ENCODE measurements at regions not wholly inside any gene's neighbourhood (a gene's known extent, or its start where the extent isn't known, plus 50 kb on each side); places are given as distances from the start of the nearest gene placed in this dataset.

DNA sequence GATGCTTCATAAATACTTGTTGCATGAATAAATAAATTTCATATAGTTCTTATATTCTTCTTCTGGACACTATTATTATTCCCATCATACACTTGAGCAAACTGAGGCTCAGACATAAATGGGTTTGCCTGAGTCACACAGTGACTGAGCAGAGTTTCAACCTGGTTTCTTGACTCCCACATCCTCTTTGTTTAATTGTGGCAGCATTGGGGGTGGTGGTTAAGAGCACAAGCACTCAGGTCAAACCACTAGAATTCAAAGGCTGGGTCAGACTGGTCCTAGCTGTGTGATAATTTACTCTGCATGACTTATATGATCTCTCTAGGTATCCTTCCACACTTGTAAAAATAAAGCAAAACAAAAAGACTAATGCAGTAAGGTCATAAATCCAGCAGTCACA, 274.9 kb upstream of the SRRM4 start:
- no peak for DNase-seq

- DNase-seq: no peak
These were observed 271.4 kb upstream of the SRRM4 start for GRCh38 chr12:118709946-118710345.

DNA sequence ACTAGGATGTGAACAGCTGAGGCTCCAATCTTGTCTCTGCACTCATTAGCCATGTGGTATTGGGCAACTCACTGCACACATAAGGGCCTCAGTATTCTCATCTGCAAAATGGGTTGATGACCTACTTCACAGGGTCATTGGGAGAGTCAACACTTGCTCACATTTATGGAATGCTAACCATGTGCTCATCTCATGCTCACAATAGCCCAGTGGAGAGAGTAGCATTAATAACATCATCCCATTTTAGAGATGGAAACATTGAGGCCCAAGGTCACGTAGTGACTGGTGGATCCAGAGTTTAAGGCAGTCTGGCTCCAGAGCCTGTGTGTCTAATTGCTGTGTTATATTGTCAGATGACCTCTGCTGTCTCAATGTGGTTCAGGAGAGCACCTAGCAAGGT, 270.2 kb upstream of the SRRM4 start:
- no peak for DNase-seq

DNA sequence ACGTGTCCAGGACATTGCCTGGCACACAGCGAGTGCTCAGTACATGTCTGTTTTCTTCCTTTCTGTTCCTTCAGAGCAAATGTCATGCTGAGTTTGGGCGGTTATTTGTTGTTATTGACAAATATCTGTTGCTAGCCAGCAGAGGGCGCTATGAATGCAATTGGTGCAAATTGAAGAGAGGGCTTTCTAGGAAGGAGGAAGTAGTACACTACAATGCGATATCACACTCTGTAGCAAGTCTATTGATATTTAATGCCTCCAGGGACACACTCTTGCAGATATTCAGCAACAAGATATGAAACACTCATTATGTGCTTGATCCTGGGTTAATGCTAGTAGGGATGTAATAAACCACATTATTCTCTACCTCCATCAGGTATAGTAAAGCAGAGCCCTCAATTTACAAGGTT, 267.3 kb upstream of the SRRM4 start:
- DNase-seq: peak; percentile 6 to 53

GRCh38 chr12:118714500-118714899, 266.8 kb upstream of the SRRM4 start:
- no peak for DNase-seq

- DNase-seq: no peak
These were observed 265.7 kb upstream of the SRRM4 start for GRCh38 chr12:118715647-118716046.

GRCh38 chr12:118727196-118727978, 254.0 kb upstream of the SRRM4 start:
- DNase-seq: no peak

GRCh38 chr12:118727979-118728366, 253.4 kb upstream of the SRRM4 start:
- no peak for DNase-seq

DNA sequence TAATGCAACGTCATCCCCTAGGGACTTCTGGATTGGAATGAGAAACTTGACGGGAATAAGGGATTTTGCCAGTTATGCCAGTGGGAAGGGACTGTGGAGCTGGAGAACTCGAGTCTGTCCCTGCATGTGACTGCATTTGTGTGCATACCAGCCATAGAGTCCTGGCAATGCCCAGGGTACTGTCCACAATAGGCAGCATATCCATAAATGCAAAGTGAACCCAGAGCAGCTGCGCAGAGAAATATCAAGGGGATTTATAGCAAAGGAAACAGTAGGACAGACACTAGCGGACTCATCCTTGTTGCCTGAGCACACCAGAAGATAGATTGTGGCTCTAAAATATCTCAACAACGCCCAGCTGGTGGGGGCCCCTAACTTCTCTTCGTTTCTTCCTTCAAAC, 247.1 kb upstream of the SRRM4 start:
- no peak for DNase-seq

- no peak for DNase-seq
These were observed 243.3 kb upstream of the SRRM4 start for GRCh38 chr12:118737985-118738540.

GRCh38 chr12:118741194-118741593, 240.1 kb upstream of the SRRM4 start:
- no peak for DNase-seq

GRCh38 chr12:118742431-118742830, 238.9 kb upstream of the SRRM4 start:
- DNase-seq: no peak

- DNase-seq: no peak
These were observed 237.2 kb upstream of the SRRM4 start for GRCh38 chr12:118743896-118744700.

- DNase-seq: no peak
These were observed 235.2 kb upstream of the SRRM4 start for GRCh38 chr12:118746176-118746575.

DNA sequence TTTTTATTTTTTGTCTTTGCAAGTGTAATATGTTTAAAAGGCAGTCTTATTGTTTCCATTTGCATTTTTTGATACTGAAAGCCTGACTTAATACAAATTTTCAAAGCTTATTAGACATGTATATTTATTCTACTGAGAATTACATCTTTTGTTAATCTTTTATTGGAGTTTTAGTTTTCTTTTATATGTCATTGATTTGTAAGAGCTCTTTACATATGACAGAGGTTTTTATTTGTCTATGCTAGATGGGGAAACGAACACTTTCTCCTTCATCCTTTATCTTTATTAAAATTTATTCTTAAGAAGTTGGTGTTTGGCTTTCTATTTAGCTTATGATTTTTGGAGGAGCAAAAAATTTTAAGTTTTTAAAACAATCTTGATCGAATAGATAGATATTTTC, 234.4 kb upstream of the SRRM4 start:
- no peak for DNase-seq

DNA sequence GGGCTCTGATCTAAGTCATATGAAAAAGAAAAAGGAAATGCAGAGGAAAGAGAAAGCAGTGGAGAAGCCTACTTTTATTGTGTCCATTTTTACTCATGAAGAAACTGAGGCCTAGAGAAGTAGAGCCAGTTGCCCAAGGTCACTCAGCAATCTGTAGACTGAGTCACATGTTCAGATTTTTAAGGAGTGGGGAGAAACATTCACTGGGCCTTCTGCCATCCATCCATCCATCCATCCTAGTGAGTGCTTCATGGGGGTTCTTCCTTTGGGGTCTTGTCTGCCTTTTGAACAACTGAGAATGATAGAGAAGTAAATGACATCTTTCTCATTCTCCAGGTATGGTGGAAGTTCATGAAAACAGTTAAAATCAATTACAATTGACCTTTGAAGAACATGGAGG, 233.6 kb upstream of the SRRM4 start:
- no peak for DNase-seq

DNA sequence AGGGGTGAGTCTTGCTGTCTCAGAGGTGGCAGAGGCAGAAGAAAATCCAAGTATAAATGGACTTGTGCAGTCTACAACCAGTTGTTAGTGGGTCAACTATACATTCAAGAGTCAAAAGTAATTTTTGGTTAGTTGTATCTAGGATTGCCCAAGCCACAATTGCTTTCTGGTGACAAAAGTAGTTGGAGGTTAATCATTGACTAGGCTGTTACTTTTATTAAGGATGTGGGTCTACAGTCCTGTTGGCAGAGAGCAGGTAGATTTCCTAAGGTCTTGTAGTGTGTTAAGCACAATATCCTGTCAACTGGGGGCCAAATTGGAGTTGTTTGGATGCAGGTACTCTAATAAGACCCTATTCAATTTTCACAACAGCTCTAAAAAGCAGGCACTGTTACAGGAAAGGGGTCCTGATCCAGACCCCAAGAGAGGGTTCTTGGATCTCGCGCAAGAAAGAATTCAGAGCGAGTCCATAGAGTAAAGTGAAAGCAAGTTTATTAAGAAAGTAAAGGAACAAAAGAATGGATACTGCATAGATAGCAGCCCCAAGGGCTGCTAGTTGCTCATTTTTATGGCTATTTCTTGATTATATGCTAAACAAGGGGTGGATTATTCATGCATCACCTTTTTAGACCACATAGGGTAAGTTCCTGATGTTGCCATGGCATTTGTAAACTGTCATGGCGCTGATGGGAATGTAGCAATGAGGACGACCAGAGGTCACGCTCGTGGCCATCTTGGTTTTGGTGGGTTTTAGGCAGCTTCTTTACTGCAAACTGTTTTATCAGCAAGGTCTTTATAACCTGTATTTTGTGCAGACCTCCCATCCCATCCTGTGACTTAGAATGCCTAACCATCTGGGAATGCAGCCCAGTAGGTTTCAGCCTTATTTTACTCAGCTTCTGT, 232.6 kb upstream of the SRRM4 start:
- no peak for DNase-seq

DNA sequence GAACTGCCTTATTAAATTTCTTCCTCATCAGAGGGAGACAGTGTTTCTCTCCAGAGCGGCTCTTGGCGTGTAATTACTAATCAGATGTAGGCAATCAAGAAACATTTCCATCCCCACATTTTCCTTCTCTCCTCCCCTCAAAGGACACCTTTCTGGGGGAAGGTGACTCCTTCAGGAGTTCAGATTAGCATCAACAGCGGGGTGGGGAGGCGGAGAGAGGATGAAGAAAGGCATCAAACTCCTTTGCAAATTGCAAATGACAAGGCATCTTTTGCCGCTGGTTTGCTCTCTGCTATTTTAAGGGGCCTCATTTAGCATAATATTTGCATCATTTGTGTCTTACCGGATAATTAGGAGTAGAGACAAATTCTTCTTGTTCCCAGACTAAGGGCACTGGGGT, 231.7 kb upstream of the SRRM4 start:
- no peak for DNase-seq

DNA sequence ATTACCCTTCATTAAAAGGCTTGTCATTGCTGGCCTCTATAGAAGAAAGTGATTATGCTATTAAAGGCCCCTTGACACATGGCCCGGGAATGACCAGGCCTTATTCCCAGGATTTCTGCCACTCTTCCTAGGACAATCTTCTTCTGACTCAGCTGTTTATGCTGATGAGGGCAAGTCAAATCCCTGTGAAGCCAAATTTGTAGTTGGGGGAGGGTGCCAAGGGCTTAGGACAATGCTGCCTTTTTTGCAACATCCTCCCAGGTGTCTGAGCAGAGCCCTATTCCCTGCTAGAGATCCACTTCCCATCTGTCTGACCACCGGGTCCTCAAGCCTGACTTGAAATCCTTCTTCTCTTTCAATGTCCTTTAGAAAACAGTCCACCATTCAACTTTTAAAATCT, 230.7 kb upstream of the SRRM4 start:
- no peak for DNase-seq

GRCh38 chr12:118751355-118751754, 230.0 kb upstream of the SRRM4 start:
- DNase-seq: no peak

DNA sequence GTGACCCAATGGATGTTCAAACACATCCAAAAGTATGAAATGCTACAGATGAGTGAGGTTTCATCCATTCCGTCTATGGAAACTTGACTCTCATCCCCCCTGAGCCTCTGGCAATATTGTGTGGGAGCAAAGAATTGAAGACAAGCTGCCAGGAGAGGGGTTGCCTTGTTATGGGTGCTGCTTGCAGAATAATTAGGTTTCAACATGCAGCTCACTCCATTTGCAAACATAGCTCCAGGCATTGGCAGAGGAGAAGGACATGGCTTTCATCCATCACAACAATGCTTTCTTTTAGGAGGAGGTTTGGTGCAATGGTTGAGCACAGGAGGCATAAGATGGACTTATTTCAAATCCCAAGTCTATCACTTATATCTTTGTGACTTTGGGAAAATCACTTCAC, 220.7 kb upstream of the SRRM4 start:
- DNase-seq: no peak

DNA sequence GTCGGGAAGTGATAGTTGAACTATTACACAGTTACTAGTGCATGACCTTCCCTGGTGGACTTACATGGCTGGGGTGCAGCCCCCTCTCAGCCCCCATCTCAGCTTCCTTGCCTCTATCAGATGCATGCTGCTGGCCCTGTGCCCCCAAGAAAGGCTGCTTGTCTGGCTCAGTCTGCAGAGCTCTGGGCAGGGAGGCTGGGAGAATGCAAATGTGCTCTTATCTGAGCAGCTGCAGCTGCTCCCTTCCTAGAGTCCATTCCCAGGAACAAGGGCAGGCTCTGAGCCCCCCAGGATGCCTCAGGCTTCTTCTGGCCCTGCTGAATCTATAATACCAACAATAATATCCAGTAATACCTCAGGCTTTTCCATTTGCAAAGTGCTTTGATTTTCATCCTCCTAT, 218.1 kb upstream of the SRRM4 start:
- DNase-seq: no peak

Measured in NCI-H526 (cell line).